GM12878 (cell line): ENCODE measurements at regions not wholly inside any gene's neighbourhood (a gene's known extent, or its start where the extent isn't known, plus 50 kb on each side); places are given as distances from the start of the nearest gene placed in this dataset.

ENCODE experiments used
- EGR1 ChIP-seq, 2 experiments: IDR thresholded peaks; 1 replicate in 1 of 2; 2 replicates in 1 of 2; pipeline ENCODE4 v1.6.1; 2011 to 2012; ENCODE audit warnings: low read depth in 2 of 2, low read length in 2 of 2, borderline replicate concordance in 1 of 2, mild to moderate bottlenecking in 1 of 2, moderate library complexity in 1 of 2
- NR2C2 ChIP-seq: IDR thresholded peaks from 2 replicates; pipeline ENCODE4 v1.6.1; 2011; ENCODE audit warnings: borderline replicate concordance, low read depth; ENCODE audit not compliant: control insufficient read depth, insufficient read length
- ZNF274 ChIP-seq: IDR thresholded peaks from one replicate; pipeline ENCODE4 v1.8.0; 2011; ENCODE audit not compliant: insufficient read length, insufficient read depth
- TF ChIP-seq, protein P1 (sequence below), 3 experiments: IDR thresholded peaks in 2 of 3; conservative IDR thresholded peaks in 1 of 3; 2 replicates each; pipeline ENCODE4 v1.5.1; 2011; ENCODE audit warnings: low read depth in 3 of 3, low read length in 3 of 3, mild to moderate bottlenecking in 3 of 3, control low read depth in 2 of 3, moderate library complexity in 2 of 3, inconsistent platforms in 1 of 3, mixed read lengths in 1 of 3; ENCODE audit not compliant: control insufficient read depth in 2 of 3, insufficient read depth in 1 of 3; ENCODE audit errors: extremely low read depth in 1 of 3
- TF ChIP-seq, protein P2 (sequence below): IDR thresholded peaks from 2 replicates; pipeline ENCODE4 v1.6.1; 2012; ENCODE audit warnings: improper control_type of control experiment, low read depth, low read length; ENCODE audit not compliant: insufficient replicate concordance
- TF ChIP-seq, protein P3 (sequence below): fragments of 450-650 bp; formaldehyde crosslinking; IDR thresholded peaks from 2 replicates; pipeline ENCODE4 v1.4.0; 2022; ENCODE audit warnings: mild to moderate bottlenecking, moderate library complexity

GRCh38 chr6:166806962-166807757 is 149.2 kb downstream of the RNASET2 start:
- TF ChIP-seq, protein P1, sequence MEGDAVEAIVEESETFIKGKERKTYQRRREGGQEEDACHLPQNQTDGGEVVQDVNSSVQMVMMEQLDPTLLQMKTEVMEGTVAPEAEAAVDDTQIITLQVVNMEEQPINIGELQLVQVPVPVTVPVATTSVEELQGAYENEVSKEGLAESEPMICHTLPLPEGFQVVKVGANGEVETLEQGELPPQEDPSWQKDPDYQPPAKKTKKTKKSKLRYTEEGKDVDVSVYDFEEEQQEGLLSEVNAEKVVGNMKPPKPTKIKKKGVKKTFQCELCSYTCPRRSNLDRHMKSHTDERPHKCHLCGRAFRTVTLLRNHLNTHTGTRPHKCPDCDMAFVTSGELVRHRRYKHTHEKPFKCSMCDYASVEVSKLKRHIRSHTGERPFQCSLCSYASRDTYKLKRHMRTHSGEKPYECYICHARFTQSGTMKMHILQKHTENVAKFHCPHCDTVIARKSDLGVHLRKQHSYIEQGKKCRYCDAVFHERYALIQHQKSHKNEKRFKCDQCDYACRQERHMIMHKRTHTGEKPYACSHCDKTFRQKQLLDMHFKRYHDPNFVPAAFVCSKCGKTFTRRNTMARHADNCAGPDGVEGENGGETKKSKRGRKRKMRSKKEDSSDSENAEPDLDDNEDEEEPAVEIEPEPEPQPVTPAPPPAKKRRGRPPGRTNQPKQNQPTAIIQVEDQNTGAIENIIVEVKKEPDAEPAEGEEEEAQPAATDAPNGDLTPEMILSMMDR (IDR thresholded peaks at IDR 0.05 in 2 of 3, conservative IDR thresholded peaks at IDR 0.05 in 1 of 3; ENCODE audit: control insufficient read depth in 2 of 3, extremely low read depth in 1 of 3, insufficient read depth in 1 of 3, low read depth in 3 of 3, low read length in 3 of 3), result no peak
- TF ChIP-seq ZNF274, result no peak
- TF ChIP-seq, protein P2, sequence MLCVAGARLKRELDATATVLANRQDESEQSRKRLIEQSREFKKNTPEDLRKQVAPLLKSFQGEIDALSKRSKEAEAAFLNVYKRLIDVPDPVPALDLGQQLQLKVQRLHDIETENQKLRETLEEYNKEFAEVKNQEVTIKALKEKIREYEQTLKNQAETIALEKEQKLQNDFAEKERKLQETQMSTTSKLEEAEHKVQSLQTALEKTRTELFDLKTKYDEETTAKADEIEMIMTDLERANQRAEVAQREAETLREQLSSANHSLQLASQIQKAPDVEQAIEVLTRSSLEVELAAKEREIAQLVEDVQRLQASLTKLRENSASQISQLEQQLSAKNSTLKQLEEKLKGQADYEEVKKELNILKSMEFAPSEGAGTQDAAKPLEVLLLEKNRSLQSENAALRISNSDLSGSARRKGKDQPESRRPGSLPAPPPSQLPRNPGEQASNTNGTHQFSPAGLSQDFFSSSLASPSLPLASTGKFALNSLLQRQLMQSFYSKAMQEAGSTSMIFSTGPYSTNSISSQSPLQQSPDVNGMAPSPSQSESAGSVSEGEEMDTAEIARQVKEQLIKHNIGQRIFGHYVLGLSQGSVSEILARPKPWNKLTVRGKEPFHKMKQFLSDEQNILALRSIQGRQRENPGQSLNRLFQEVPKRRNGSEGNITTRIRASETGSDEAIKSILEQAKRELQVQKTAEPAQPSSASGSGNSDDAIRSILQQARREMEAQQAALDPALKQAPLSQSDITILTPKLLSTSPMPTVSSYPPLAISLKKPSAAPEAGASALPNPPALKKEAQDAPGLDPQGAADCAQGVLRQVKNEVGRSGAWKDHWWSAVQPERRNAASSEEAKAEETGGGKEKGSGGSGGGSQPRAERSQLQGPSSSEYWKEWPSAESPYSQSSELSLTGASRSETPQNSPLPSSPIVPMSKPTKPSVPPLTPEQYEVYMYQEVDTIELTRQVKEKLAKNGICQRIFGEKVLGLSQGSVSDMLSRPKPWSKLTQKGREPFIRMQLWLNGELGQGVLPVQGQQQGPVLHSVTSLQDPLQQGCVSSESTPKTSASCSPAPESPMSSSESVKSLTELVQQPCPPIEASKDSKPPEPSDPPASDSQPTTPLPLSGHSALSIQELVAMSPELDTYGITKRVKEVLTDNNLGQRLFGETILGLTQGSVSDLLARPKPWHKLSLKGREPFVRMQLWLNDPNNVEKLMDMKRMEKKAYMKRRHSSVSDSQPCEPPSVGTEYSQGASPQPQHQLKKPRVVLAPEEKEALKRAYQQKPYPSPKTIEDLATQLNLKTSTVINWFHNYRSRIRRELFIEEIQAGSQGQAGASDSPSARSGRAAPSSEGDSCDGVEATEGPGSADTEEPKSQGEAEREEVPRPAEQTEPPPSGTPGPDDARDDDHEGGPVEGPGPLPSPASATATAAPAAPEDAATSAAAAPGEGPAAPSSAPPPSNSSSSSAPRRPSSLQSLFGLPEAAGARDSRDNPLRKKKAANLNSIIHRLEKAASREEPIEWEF, result no peak
- TF ChIP-seq, protein P3, sequence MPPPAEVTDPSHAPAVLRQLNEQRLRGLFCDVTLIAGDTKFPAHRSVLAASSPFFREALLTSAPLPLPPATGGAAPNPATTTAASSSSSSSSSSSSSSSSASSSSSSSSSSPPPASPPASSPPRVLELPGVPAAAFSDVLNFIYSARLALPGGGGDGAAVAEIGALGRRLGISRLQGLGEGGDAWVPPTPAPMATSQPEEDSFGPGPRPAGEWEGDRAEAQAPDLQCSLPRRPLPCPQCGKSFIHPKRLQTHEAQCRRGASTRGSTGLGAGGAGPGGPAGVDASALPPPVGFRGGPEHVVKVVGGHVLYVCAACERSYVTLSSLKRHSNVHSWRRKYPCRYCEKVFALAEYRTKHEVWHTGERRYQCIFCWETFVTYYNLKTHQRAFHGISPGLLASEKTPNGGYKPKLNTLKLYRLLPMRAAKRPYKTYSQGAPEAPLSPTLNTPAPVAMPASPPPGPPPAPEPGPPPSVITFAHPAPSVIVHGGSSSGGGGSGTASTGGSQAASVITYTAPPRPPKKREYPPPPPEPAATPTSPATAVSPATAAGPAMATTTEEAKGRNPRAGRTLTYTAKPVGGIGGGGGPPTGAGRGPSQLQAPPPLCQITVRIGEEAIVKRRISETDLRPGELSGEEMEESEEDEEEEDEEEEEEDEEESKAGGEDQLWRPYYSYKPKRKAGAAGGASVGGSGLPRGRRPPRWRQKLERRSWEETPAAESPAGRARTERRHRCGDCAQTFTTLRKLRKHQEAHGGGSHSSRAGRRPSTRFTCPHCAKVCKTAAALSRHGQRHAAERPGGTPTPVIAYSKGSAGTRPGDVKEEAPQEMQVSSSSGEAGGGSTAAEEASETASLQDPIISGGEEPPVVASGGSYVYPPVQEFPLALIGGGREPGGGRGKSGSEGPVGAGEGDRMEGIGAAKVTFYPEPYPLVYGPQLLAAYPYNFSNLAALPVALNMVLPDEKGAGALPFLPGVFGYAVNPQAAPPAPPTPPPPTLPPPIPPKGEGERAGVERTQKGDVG (CRISPR knock-in tag), result no peak
- no peak for TF ChIP-seq NR2C2
- no peak for TF ChIP-seq EGR1 (IDR thresholded peaks at IDR 0.05; ENCODE audit: borderline replicate concordance in 1 of 2, low read depth in 2 of 2, low read length in 2 of 2)
